A549 (cell line): ENCODE measurements at regions not wholly inside any gene's neighbourhood (a gene's known extent, or its start where the extent isn't known, plus 50 kb on each side); places are given as distances from the start of the nearest gene placed in this dataset.

ENCODE experiments used
- ATAC-seq, 2 experiments: fragments of 200-7000 bp in 1 of 2; fragments of >200 bp in 1 of 2; cut with Nextera tagmentation in 1 of 2; cut with Tn5 transposase in 1 of 2; 3 replicates each; pipeline versions ENCODE4 v1.8.0 to v1.9.1; 2018 to 2020; ENCODE audit warnings: mild to moderate bottlenecking in 1 of 2, moderate library complexity in 1 of 2
- CTCF ChIA-PET: fragments of 300-600 bp; sonication (Branson Sonifier 250); formaldehyde crosslinking; extraction: SDS; loops from one replicate; lab custom pipeline; 2021; ENCODE audit warnings: antibody characterized with exemption, inconsistent platforms; lab: Yijun Ruan, JAX
- POLR2A ChIA-PET: fragments of 350-600 bp; formaldehyde crosslinking; extraction: SDS; loops from one replicate; lab custom pipeline; 2021; ENCODE audit warnings: antibody characterized with exemption, inconsistent platforms; lab: Yijun Ruan, JAX
- DNase-seq, 2 experiments: peaks; one replicate each; pipeline versions ENCODE4 v3.0.0 to v3.0.0-alpha.2; 2011 to 2016; ENCODE audit warnings: low read depth in 1 of 2, low spot score in 1 of 2
- FAIRE-seq: peaks from 2 replicates; lab custom pipeline; 2011; peaks lifted over from hg19 to GRCh38; lab: Jason Lieb, UNC
- H3K27ac ChIP-seq, 2 experiments: fragments of >200 bp; sonication (Bioruptor Twin); formaldehyde crosslinking; 3 replicates each; pipeline ENCODE4 v1.5.1; 2016 to 2017
- H3K4me1 ChIP-seq: fragments of >200 bp; sonication (Bioruptor Twin); formaldehyde crosslinking; 3 replicates; pipeline ENCODE4 v1.6.1; 2016
- H3K4me2 ChIP-seq: fragments of >200 bp; sonication (Bioruptor Twin); formaldehyde crosslinking; 3 replicates; pipeline ENCODE4 v1.6.1; 2016
- H3K4me3 ChIP-seq: fragments of >200 bp; sonication (Bioruptor Twin); formaldehyde crosslinking; 3 replicates; pipeline ENCODE4 v1.5.1; 2016
- H3K9me3 ChIP-seq: fragments of >200 bp; sonication (Bioruptor Twin); formaldehyde crosslinking; 3 replicates; pipeline ENCODE4 v1.6.1; 2016
- CBX2 ChIP-seq: fragments of 200-600 bp; sonication (generic); IDR thresholded peaks from 2 replicates; pipeline ENCODE4 v1.6.1; 2016; ENCODE audit warnings: low read depth, mild to moderate bottlenecking, borderline replicate concordance
- CBX8 ChIP-seq: fragments of 200-600 bp; sonication (generic); IDR thresholded peaks from 2 replicates; pipeline ENCODE4 v1.6.1; 2016
- CEBPB ChIP-seq, 2 experiments: fragments of >200 bp in 1 of 2; sonication (Bioruptor Twin) in 1 of 2; formaldehyde crosslinking in 1 of 2; IDR thresholded peaks; 2 replicates each; pipeline ENCODE4 v1.6.1; 2012 to 2016
- EHF ChIP-seq: fragments of 250-450 bp; sonication (Bioruptor Pico); IDR thresholded peaks from 2 replicates; pipeline ENCODE4 v1.5.0; 2020; ENCODE audit warnings: mild to moderate bottlenecking
- EP300 ChIP-seq, 2 experiments: fragments of >200 bp; sonication (Bioruptor Twin); formaldehyde crosslinking; IDR thresholded peaks; 2 replicates in 1 of 2; 3 replicates in 1 of 2; pipeline ENCODE4 v1.6.1; 2016 to 2017
- GATA3 ChIP-seq: IDR thresholded peaks from 2 replicates; pipeline ENCODE4 v1.6.1; 2012; ENCODE audit warnings: borderline replicate concordance
- HDAC2 ChIP-seq: fragments of 200-600 bp; sonication (generic); IDR thresholded peaks from 2 replicates; pipeline ENCODE4 v1.6.1; 2016
- HOXA7 ChIP-seq: fragments of 250-450 bp; sonication (Bioruptor Pico); IDR thresholded peaks from 2 replicates; pipeline ENCODE4 v1.5.0; 2020; ENCODE audit warnings: mild to moderate bottlenecking, moderate library complexity
- JUNB ChIP-seq: fragments of >200 bp; sonication (Bioruptor Twin); formaldehyde crosslinking; IDR thresholded peaks from 2 replicates; pipeline ENCODE4 v1.6.1; 2016
- MAFK ChIP-seq: fragments of 450-650 bp; IDR thresholded peaks from 2 replicates; pipeline ENCODE4 v1.6.1; 2014; ENCODE audit not compliant: partially characterized antibody
- NFE2L2 ChIP-seq: fragments of 150-350 bp; conservative IDR thresholded peaks from 2 replicates; pipeline ENCODE4 v1.6.1; 2014; ENCODE audit warnings: low read length
- NPAS2 ChIP-seq: fragments of 250-450 bp; sonication (Bioruptor Pico); IDR thresholded peaks from 2 replicates; pipeline ENCODE4 v1.8.0; 2022; ENCODE audit warnings: mild to moderate bottlenecking, moderate library complexity, borderline replicate concordance
- NR3C1 ChIP-seq: fragments of >200 bp; sonication (Bioruptor Twin); formaldehyde crosslinking; IDR thresholded peaks from 3 replicates; pipeline ENCODE4 v1.6.1; 2017
- POLR2AphosphoS2 ChIP-seq: conservative IDR thresholded peaks from 2 replicates; pipeline ENCODE4 v1.6.1; 2012; ENCODE audit warnings: low read length, improper control_type of control experiment, inconsistent platforms
- RFX5 ChIP-seq: fragments of 450-650 bp; IDR thresholded peaks from 2 replicates; pipeline ENCODE4 v1.7.1; 2014; ENCODE audit warnings: antibody characterized with exemption, mild to moderate bottlenecking, moderate library complexity
- SMC3 ChIP-seq: fragments of >200 bp; sonication (Bioruptor Twin); formaldehyde crosslinking; IDR thresholded peaks from 3 replicates; pipeline ENCODE4 v1.6.1; 2018; ENCODE audit warnings: inconsistent platforms
- SREBF2 ChIP-seq: fragments of 450-650 bp; IDR thresholded peaks from 2 replicates; pipeline ENCODE4 v1.6.1; 2014; ENCODE audit warnings: mild to moderate bottlenecking, moderate library complexity
- ZFP36 ChIP-seq: fragments of 450-650 bp; IDR thresholded peaks from 2 replicates; pipeline ENCODE4 v1.6.1; 2014; ENCODE audit warnings: borderline replicate concordance; ENCODE audit not compliant: partially characterized antibody
- WGBS: methylation state at CpG from one replicate; pipeline ENCODE4 v1.1.6; 2017; ENCODE audit errors: missing lambda C conversion rate; 5-methylcytosine and 5-hydroxymethylcytosine counted together
- TF ChIP-seq, protein P1 (sequence below): fragments of >200 bp; sonication (Bioruptor Twin); formaldehyde crosslinking; IDR thresholded peaks from 3 replicates; pipeline ENCODE4 v1.5.1; 2016
- TF ChIP-seq, protein P2 (sequence below): fragments of 200-600 bp; sonication (generic); IDR thresholded peaks from 2 replicates; pipeline ENCODE4 v1.6.1; 2016; ENCODE audit warnings: antibody characterized with exemption, mild to moderate bottlenecking, moderate library complexity
- TF ChIP-seq, protein P3 (sequence below): fragments of >200 bp; sonication (Bioruptor Twin); formaldehyde crosslinking; IDR thresholded peaks from 2 replicates; pipeline ENCODE4 v1.6.1; 2016
- TF ChIP-seq, protein P4 (sequence below): fragments of >200 bp; sonication (Bioruptor Twin); formaldehyde crosslinking; IDR thresholded peaks from 3 replicates; pipeline ENCODE4 v1.6.1; 2016

DNA sequence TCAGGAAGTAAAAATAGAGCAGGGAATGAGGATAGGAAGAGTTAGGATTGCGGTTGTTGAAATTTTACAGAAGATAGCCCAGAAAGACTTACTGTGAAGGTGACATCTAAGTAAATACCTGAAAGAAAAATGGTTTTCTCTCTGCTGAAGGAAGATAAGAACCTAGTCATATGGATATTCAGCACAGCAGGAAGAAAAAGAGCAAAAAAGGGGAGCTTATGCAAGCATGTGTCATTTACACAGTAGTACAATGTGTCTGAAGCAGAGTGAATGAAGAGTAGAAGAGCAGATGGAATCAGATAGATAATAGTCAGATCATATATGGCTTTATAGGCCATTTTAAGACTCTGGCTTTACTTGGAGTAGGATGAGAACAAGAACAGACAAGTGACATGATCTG is 126.9 kb upstream of the TENT5D start:
- Histone ChIP-seq H3K9me3 (no peaks in the 10 kb centered on the region), H3K27ac (no peak overlapping the region), H3K4me1 (no peaks in the 10 kb centered on the region), H3K4me3 (no peak overlapping the region), H3K4me2 (no peak overlapping the region)
- WGBS, result 81% methylated on average over 1 of the region's 1 CpG
- DNase-seq (no peak), FAIRE-seq (no peak), ATAC-seq (no peak)
- ChIA-PET CTCF (no interaction called here), POLR2A (no interaction called here)
- TF ChIP-seq, protein P1, sequence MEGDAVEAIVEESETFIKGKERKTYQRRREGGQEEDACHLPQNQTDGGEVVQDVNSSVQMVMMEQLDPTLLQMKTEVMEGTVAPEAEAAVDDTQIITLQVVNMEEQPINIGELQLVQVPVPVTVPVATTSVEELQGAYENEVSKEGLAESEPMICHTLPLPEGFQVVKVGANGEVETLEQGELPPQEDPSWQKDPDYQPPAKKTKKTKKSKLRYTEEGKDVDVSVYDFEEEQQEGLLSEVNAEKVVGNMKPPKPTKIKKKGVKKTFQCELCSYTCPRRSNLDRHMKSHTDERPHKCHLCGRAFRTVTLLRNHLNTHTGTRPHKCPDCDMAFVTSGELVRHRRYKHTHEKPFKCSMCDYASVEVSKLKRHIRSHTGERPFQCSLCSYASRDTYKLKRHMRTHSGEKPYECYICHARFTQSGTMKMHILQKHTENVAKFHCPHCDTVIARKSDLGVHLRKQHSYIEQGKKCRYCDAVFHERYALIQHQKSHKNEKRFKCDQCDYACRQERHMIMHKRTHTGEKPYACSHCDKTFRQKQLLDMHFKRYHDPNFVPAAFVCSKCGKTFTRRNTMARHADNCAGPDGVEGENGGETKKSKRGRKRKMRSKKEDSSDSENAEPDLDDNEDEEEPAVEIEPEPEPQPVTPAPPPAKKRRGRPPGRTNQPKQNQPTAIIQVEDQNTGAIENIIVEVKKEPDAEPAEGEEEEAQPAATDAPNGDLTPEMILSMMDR, result no peak
- TF ChIP-seq GATA3, result no peak
- TF ChIP-seq, protein P2, sequence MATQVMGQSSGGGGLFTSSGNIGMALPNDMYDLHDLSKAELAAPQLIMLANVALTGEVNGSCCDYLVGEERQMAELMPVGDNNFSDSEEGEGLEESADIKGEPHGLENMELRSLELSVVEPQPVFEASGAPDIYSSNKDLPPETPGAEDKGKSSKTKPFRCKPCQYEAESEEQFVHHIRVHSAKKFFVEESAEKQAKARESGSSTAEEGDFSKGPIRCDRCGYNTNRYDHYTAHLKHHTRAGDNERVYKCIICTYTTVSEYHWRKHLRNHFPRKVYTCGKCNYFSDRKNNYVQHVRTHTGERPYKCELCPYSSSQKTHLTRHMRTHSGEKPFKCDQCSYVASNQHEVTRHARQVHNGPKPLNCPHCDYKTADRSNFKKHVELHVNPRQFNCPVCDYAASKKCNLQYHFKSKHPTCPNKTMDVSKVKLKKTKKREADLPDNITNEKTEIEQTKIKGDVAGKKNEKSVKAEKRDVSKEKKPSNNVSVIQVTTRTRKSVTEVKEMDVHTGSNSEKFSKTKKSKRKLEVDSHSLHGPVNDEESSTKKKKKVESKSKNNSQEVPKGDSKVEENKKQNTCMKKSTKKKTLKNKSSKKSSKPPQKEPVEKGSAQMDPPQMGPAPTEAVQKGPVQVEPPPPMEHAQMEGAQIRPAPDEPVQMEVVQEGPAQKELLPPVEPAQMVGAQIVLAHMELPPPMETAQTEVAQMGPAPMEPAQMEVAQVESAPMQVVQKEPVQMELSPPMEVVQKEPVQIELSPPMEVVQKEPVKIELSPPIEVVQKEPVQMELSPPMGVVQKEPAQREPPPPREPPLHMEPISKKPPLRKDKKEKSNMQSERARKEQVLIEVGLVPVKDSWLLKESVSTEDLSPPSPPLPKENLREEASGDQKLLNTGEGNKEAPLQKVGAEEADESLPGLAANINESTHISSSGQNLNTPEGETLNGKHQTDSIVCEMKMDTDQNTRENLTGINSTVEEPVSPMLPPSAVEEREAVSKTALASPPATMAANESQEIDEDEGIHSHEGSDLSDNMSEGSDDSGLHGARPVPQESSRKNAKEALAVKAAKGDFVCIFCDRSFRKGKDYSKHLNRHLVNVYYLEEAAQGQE, result no peak
- no peak for TF ChIP-seq SMC3
- TF ChIP-seq NR3C1, result no peak
- no peak for TF ChIP-seq EHF (CRISPR knock-in tag)
- TF ChIP-seq RFX5, result no peak

DNA sequence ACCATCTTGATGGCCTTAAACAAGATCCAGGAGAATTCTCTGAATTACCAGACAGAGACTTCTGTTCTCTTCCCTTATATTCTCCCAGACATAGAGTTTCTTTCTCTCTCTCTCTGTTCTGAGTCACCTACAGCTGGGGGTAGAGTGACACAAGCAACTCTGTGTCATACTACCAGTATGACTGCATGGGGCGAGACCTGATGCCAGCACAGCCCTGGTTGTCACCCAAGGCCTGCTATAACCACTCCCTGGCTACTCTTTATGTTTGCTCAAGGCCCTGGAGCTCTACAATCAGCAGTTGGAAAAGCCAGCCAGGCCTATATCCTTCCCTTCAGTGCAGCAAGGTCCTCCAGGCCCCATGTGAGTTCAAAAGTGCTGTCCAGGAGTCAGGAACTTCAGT is 114.2 kb upstream of the TENT5D start:
- ATAC-seq, result no peak
- no peak for FAIRE-seq
- TF ChIP-seq JUNB, result no peak
- Histone ChIP-seq H3K27ac (no peak overlapping the region), H3K4me3 (no peak overlapping the region), H3K9me3 (no peaks in the 10 kb centered on the region), H3K4me1 (no peaks in the 10 kb centered on the region), H3K4me2 (no peak overlapping the region)
- 25% methylated on average over 1 of the region's 1 CpG for WGBS
- ChIA-PET POLR2A (no interaction called here), CTCF (interaction anchor here (0.9 kb wide), 1 partner anchor 21 kb away, joined by 3 read pairs; no protein-coding TSS in a partner anchor)
- no peak for DNase-seq

DNA sequence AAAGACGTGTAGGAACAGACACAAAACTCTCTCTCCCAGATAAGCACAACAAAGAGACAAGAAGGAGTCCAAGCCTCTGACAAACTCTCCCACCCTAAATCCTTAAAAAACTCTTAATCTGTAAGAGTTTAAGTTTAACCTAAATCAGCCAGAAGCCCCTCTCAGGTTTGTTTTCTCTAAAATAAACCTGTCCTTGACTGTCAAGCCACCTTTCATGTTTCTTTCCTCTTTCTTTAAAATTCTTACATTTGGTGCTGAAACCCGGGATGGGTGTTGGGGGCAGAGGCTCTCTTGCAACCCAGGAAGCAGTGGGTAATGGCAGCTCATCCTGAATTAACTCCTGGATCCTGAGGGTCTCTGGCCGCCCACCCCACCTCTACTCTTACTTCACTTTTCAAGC is 107.8 kb upstream of the TENT5D start:
- Histone ChIP-seq H3K4me2 (no peak overlapping the region), H3K9me3 (no peaks in the 10 kb centered on the region), H3K27ac (no peak overlapping the region), H3K4me3 (no peak overlapping the region), H3K4me1 (no peaks in the 10 kb centered on the region)
- DNase-seq (no peak), FAIRE-seq (no peak), ATAC-seq (no peak)
- no peak for TF ChIP-seq HOXA7 (CRISPR knock-in tag)
- TF ChIP-seq SMC3, result no peak
- no peak for TF ChIP-seq CBX8
- 15% methylated on average over 3 of the region's 3 CpGs for WGBS
- POLR2A ChIA-PET, result no interaction called here
- CTCF ChIA-PET, result no interaction called here

DNA sequence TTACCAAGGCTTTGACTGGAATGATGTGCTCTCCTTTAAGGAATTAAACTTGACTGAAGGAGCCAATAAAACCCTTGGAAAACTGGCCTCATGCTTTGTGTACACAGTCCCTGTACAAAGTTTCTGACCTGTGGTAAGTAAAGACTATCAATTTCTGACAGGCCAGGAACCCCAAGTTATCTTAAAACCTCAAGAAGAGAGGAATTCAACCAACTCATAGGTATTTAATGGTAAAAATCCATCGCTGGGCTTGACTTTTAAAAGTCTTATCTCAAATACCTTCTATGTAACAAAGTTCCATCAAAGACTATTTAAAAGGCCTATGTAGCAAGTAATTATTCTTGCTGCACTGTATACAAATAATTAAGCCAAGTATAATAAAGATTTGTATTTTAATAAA is 103.7 kb upstream of the TENT5D start:
- no peak for FAIRE-seq
- no peaks in the 10 kb centered on the region for H3K9me3 ChIP-seq
- ChIA-PET POLR2A (no interaction called here), CTCF (no interaction called here)
- H3K4me1 ChIP-seq, result no peaks in the 10 kb centered on the region
- H3K4me3 ChIP-seq, result no peak overlapping the region
- no peak for ATAC-seq
- no peak overlapping the region for H3K4me2 ChIP-seq
- DNase-seq, result no peak
- H3K27ac ChIP-seq, result no peak overlapping the region
- WGBS, result 27% methylated on average over 1 of the region's 1 CpG
- TF ChIP-seq HDAC2 (no peak), CEBPB (IDR thresholded peaks at IDR 0.05) (no peak), CBX2 (no peak), POLR2AphosphoS2 (no peak), EP300 (IDR thresholded peaks at IDR 0.05) (no peak), MAFK (no peak), SREBF2 (no peak), ZFP36 (no peak), CBX8 (no peak), RFX5 (no peak), HOXA7 (CRISPR knock-in tag) (no peak), NPAS2 (CRISPR knock-in tag) (no peak), EHF (CRISPR knock-in tag) (no peak), NFE2L2 (no peak), SMC3 (no peak)
- TF ChIP-seq, protein P1, result no peak
- TF ChIP-seq, protein P3, sequence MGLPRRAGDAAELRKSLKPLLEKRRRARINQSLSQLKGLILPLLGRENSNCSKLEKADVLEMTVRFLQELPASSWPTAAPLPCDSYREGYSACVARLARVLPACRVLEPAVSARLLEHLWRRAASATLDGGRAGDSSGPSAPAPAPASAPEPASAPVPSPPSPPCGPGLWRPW, result no peak
- TF ChIP-seq, protein P4, sequence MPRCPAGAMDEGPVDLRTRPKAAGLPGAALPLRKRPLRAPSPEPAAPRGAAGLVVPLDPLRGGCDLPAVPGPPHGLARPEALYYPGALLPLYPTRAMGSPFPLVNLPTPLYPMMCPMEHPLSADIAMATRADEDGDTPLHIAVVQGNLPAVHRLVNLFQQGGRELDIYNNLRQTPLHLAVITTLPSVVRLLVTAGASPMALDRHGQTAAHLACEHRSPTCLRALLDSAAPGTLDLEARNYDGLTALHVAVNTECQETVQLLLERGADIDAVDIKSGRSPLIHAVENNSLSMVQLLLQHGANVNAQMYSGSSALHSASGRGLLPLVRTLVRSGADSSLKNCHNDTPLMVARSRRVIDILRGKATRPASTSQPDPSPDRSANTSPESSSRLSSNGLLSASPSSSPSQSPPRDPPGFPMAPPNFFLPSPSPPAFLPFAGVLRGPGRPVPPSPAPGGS, result no peak
